Stimulated activated memory B cell treated with anti-CD40 and anti-IgM and Interleukin-4, amounts not matched to agents 10 μg/mL and 1 μg/mL and 100 μg/mL, for 72 hours (primary cell): ENCODE measurements at regions not wholly inside any gene's neighbourhood (a gene's known extent, or its start where the extent isn't known, plus 50 kb on each side); places are given as distances from the start of the nearest gene placed in this dataset.

Experiments
- ATAC-seq: fragments of 150-1000 bp; cut with Tn5 transposase; 2 replicates; pipeline ENCODE4 v1.10.0; 2021
- H3K27ac Mint-ChIP-seq: one replicate; pipeline ENCODE4 v1.8.0; 2022; ENCODE audit warnings: mild to moderate bottlenecking, mixed read lengths
- H3K27me3 Mint-ChIP-seq: one replicate; pipeline ENCODE4 v1.8.0; 2022; ENCODE audit warnings: mixed read lengths
- H3K36me3 Mint-ChIP-seq: one replicate; pipeline ENCODE4 v1.8.0; 2022; ENCODE audit warnings: mixed read lengths
- H3K4me1 Mint-ChIP-seq: one replicate; pipeline ENCODE4 v1.8.0; 2022; ENCODE audit warnings: mixed read lengths
- H3K4me3 Mint-ChIP-seq: one replicate; pipeline ENCODE4 v1.8.0; 2022; ENCODE audit warnings: mild to moderate bottlenecking, moderate library complexity, mixed read lengths
- H3K9me3 Mint-ChIP-seq: one replicate; pipeline ENCODE4 v1.8.0; 2022; ENCODE audit warnings: mixed read lengths

- H3K36me3 Mint-ChIP-seq, result no peaks in the 10 kb centered on the region
- H3K27ac Mint-ChIP-seq, result no peak overlapping the region
- H3K27me3 Mint-ChIP-seq, result peaks cover 54% of the 10 kb centered on the region
- no peak for ATAC-seq
- H3K4me3 Mint-ChIP-seq, result no peak overlapping the region
- no peaks in the 10 kb centered on the region for H3K4me1 Mint-ChIP-seq
- no peaks in the 10 kb centered on the region for H3K9me3 Mint-ChIP-seq
Observed at GRCh38 chr6:3510178-3510577, 53.3 kb upstream of the SLC22A23 start.

GRCh38 chr6:3509336-3509735, 52.5 kb upstream of the SLC22A23 start:
- no peaks in the 10 kb centered on the region for H3K36me3 Mint-ChIP-seq
- H3K27me3 Mint-ChIP-seq, result peaks cover 45% of the 10 kb centered on the region
- no peak overlapping the region for H3K27ac Mint-ChIP-seq
- H3K4me1 Mint-ChIP-seq, result no peaks in the 10 kb centered on the region
- no peak for ATAC-seq
- H3K9me3 Mint-ChIP-seq, result no peaks in the 10 kb centered on the region
- no peak overlapping the region for H3K4me3 Mint-ChIP-seq

GRCh38 chr6:3506751-3507383, 50.0 kb upstream of the SLC22A23 start:
- no peak overlapping the region for H3K27ac Mint-ChIP-seq
- H3K27me3 Mint-ChIP-seq, result peaks cover 24% of the 10 kb centered on the region

More at GRCh38 chr6:3506751-3507383, 50.0 kb upstream of the SLC22A23 start:
- Mint-ChIP-seq H3K36me3 (no peaks in the 10 kb centered on the region), H3K4me1 (no peaks in the 10 kb centered on the region), H3K9me3 (no peaks in the 10 kb centered on the region), H3K4me3 (no peak overlapping the region)
- ATAC-seq, result no peak
